Mammary epithelial cell (primary cell): ENCODE measurements at regions not wholly inside any gene's neighbourhood (a gene's known extent, or its start where the extent isn't known, plus 50 kb on each side); places are given as distances from the start of the nearest gene placed in this dataset.

ENCODE experiments used
- CTCF ChIP-seq, 2 donors: IDR thresholded peaks in 1 of 2; conservative IDR thresholded peaks in 1 of 2; 2 replicates each; pipeline ENCODE4 v1.5.1; 2011 to 2012; ENCODE audit warnings: inconsistent platforms in 2 of 2, low read length in 2 of 2, mild to moderate bottlenecking in 2 of 2, control low read depth in 1 of 2, low read depth in 1 of 2; ENCODE audit not compliant: insufficient read depth in 1 of 2; ENCODE audit errors: extremely low read depth in 1 of 2
- EZH2 ChIP-seq: IDR thresholded peaks from 2 replicates; pipeline ENCODE4 v1.6.1; 2012; ENCODE audit warnings: low read length, inconsistent platforms, borderline replicate concordance

- TF ChIP-seq CTCF (conservative IDR thresholded peaks at IDR 0.05 in 1 of 2, IDR thresholded peaks at IDR 0.05 in 1 of 2; ENCODE audit: extremely low read depth in 1 of 2, insufficient read depth in 1 of 2, low read depth in 1 of 2, low read length in 2 of 2): no peak
- TF ChIP-seq EZH2: no peak
These were observed 151.5 kb upstream of the SALL3 start for GRCh38 chr18:78828131-78828530.
